Fibroblast of lung (primary cell): ENCODE measurements at regions not wholly inside any gene's neighbourhood (a gene's known extent, or its start where the extent isn't known, plus 50 kb on each side); places are given as distances from the start of the nearest gene placed in this dataset.

Source experiments
- DNase-seq, 2 donors: peaks; one replicate each; pipeline versions ENCODE4 v3.0.0 to v3.0.0-alpha.2; 2010; ENCODE audit warnings: low read depth in 2 of 2
- H2AFZ ChIP-seq: 2 replicates; pipeline ENCODE4 v1.5.1; 2012; ENCODE audit warnings: low read length, control low read depth, inconsistent platforms
- H3K27ac ChIP-seq: 2 replicates; pipeline ENCODE4 v1.5.1; 2011; ENCODE audit warnings: low read length, control low read depth; ENCODE audit not compliant: insufficient read depth
- H3K27me3 ChIP-seq: 2 replicates; pipeline ENCODE4 v1.5.1; 2011; ENCODE audit warnings: mild to moderate bottlenecking, low read length; ENCODE audit not compliant: control insufficient read depth, insufficient read depth
- H3K36me3 ChIP-seq: 2 replicates; pipeline ENCODE4 v1.5.1; 2011; ENCODE audit warnings: low read length; ENCODE audit not compliant: control insufficient read depth, insufficient read depth
- H3K4me1 ChIP-seq: 2 replicates; pipeline ENCODE4 v1.5.1; 2011; ENCODE audit warnings: low read length; ENCODE audit not compliant: control insufficient read depth, insufficient read depth; ENCODE audit errors: extremely low read depth
- H3K4me2 ChIP-seq: 2 replicates; pipeline ENCODE4 v1.5.1; 2011; ENCODE audit warnings: low read length, control low read depth; ENCODE audit not compliant: insufficient read depth; ENCODE audit errors: extremely low read depth
- H3K4me3 ChIP-seq, 4 experiments: fragments of 200-600 bp in 1 of 4; sonication (generic) in 1 of 4; replicated peaks in 1 of 4; 2 replicates each; pipeline ENCODE4 v1.5.1; 2011 to 2016; ENCODE audit warnings: low read length in 4 of 4, low read depth in 3 of 4, mild to moderate bottlenecking in 3 of 4, control low read depth in 2 of 4, inconsistent platforms in 1 of 4, mixed read lengths in 1 of 4; ENCODE audit not compliant: insufficient read depth in 1 of 4; ENCODE audit errors: control extremely low read depth in 1 of 4
- H3K79me2 ChIP-seq: 2 replicates; pipeline ENCODE4 v1.5.1; 2012; ENCODE audit warnings: mild to moderate bottlenecking, low read length, inconsistent platforms; ENCODE audit not compliant: control insufficient read depth, insufficient read depth
- H3K9ac ChIP-seq: 2 replicates; pipeline ENCODE4 v1.5.1; 2011; ENCODE audit warnings: mild to moderate bottlenecking, low read length, control low read depth; ENCODE audit not compliant: insufficient read depth
- H3K9me3 ChIP-seq: 2 replicates; pipeline ENCODE4 v1.5.1; 2012; ENCODE audit warnings: low read depth, low read length; ENCODE audit not compliant: control insufficient read depth, insufficient read depth
- H4K20me1 ChIP-seq: 2 replicates; pipeline ENCODE4 v1.5.1; 2011; ENCODE audit warnings: low read length; ENCODE audit not compliant: control insufficient read depth, insufficient read depth; ENCODE audit errors: extremely low read depth
- CTCF ChIP-seq, 2 donors: IDR thresholded peaks in 1 of 2; conservative IDR thresholded peaks in 1 of 2; 1 replicate in 1 of 2; 2 replicates in 1 of 2; pipeline ENCODE4 v1.5.1; 2011 to 2012; ENCODE audit warnings: low read length in 2 of 2, control low read depth in 1 of 2, inconsistent platforms in 1 of 2, low read depth in 1 of 2, mild to moderate bottlenecking in 1 of 2
- EZH2 ChIP-seq: IDR thresholded peaks from 2 replicates; pipeline ENCODE4 v1.5.1; 2012; ENCODE audit warnings: low read length, control low read depth, mild to moderate bottlenecking; ENCODE audit errors: missing control alignments

DNA sequence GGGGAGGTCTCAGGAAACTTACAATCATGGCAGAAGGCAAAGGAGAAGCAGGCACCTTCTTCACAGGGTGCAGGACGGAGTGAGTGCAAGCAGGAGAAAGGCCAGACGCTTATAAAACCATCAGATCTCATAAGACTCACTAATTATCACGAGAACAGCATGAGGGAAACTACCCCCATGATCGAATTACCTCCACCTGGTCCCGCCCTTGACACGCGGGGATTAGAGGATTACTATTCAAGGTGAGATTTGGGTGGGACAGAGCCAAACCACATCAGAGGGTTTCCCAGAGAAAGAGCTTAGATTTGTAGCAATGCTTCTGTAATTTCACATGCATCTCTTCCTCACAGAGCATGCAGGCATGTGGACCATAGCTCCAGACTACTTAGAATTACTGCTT lies 615.7 kb upstream of the UBE2E2 start:
- Histone ChIP-seq H2AFZ (no peak overlapping the region), H3K36me3 (no peaks in the 10 kb centered on the region), H3K9me3 (no peaks in the 10 kb centered on the region), H3K4me3 (no peak overlapping the region), H3K27ac (no peak overlapping the region), H4K20me1 (no peaks in the 10 kb centered on the region), H3K4me2 (no peak overlapping the region), H3K79me2 (no peaks in the 10 kb centered on the region), H3K9ac (no peak overlapping the region), H3K4me1 (no peaks in the 10 kb centered on the region), H3K27me3 (no peaks in the 10 kb centered on the region)
- no peak for TF ChIP-seq CTCF (conservative IDR thresholded peaks at IDR 0.05 in 1 of 2, IDR thresholded peaks at IDR 0.05 in 1 of 2; ENCODE audit: low read depth in 1 of 2, low read length in 2 of 2)
- TF ChIP-seq EZH2: no peak
- no peak for DNase-seq

DNA sequence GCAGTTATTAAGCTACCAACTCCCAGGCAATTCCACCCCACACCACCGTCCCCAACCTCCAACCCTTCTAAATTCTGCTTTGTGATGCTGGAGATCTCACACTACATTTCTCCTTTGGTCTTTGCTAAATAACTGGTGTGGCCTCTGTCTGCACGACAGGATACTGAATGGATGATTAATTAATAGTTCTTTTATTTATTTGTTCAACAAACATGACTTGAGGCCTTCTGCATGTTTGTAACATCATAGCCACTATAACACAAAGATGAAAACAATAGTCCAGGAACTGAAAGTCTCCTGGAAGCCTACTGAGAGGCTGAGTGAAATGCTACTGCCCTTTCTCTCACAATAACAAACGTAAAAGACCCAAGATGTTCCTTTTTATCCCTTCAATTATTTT lies 609.5 kb upstream of the UBE2E2 start:
- Histone ChIP-seq H2AFZ (no peak overlapping the region), H3K36me3 (no peaks in the 10 kb centered on the region), H3K4me3 (no peak overlapping the region), H4K20me1 (no peaks in the 10 kb centered on the region), H3K27me3 (no peaks in the 10 kb centered on the region), H3K9me3 (no peaks in the 10 kb centered on the region), H3K9ac (no peak overlapping the region), H3K4me1 (no peaks in the 10 kb centered on the region), H3K27ac (no peak overlapping the region), H3K79me2 (no peaks in the 10 kb centered on the region), H3K4me2 (no peak overlapping the region)
- no peak for TF ChIP-seq EZH2
- no peak for TF ChIP-seq CTCF (conservative IDR thresholded peaks at IDR 0.05 in 1 of 2, IDR thresholded peaks at IDR 0.05 in 1 of 2; ENCODE audit: low read depth in 1 of 2, low read length in 2 of 2)
- DNase-seq: no peak

- no peak overlapping the region for H3K4me3 ChIP-seq
- no peak for DNase-seq
- H3K27ac ChIP-seq: no peak overlapping the region
- H3K4me2 ChIP-seq: no peak overlapping the region
- TF ChIP-seq CTCF (conservative IDR thresholded peaks at IDR 0.05 in 1 of 2, IDR thresholded peaks at IDR 0.05 in 1 of 2; ENCODE audit: low read depth in 1 of 2, low read length in 2 of 2) (no peak), EZH2 (no peak)
- H3K4me1 ChIP-seq: no peaks in the 10 kb centered on the region
- no peaks in the 10 kb centered on the region for H4K20me1 ChIP-seq
- no peaks in the 10 kb centered on the region for H3K27me3 ChIP-seq
- no peaks in the 10 kb centered on the region for H3K36me3 ChIP-seq
- no peak overlapping the region for H3K9ac ChIP-seq
- no peaks in the 10 kb centered on the region for H3K9me3 ChIP-seq
- H3K79me2 ChIP-seq: no peaks in the 10 kb centered on the region
- H2AFZ ChIP-seq: no peak overlapping the region
Observed at GRCh38 chr3:22594990-22595389, 608.1 kb upstream of the UBE2E2 start.
